ENCODE measurements at regions not wholly inside any gene's neighbourhood (a gene's known extent, or its start where the extent isn't known, plus 50 kb on each side); places are given as distances from the start of the nearest gene placed in this dataset.

DNA sequence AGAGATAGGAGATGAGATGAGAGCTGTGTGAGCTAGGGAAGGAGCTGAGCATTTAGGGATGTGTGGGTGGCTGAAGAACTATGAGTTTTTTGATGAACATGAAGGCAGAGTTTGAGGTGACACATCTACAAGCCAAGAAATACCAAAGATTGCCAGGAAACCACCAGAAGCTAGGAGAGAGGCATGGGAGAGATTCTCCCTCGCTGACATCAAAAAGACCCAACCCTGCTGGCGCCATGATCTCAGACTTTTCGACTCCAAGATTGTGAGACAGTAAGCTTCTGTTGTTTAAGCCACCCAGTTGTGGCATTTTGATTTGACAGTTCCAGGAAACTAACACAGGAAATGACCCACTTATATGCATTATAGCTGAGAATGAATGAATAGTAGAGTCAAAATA is 790.9 kb downstream of the TFAP2A start:
- ATAC-seq (no peak), FAIRE-seq (no peak), DNase-seq (ENCODE audit: low spot score) (no peak)
- no peaks in the 10 kb centered on the region for H3K36me3 ChIP-seq (replicated peaks in 1 of 2; ENCODE audit: control insufficient read depth in 1 of 2, insufficient read depth in 2 of 2, low read length in 2 of 2)
- peaks cover 80% of the 10 kb centered on the region for H3K9me3 ChIP-seq (ENCODE audit: low read length)
- no peaks in the 10 kb centered on the region for H3K4me1 ChIP-seq (ENCODE audit: insufficient read depth, low read length)
- no peak overlapping the region for H3K4me2 ChIP-seq (ENCODE audit: low read depth, low read length)
- intact Hi-C loops (cut with micrococcal nuclease; ENCODE audit: unreplicated experiment) (no loop called here), in situ Hi-C loops (cut with HindIII; ENCODE audit: extremely low pct_ligation_motif_present, low pct_unique_long_range_greater_than_20kb) (no loop called here)
- H3K27me3 ChIP-seq (ENCODE audit: control insufficient read depth in 1 of 2, insufficient read depth in 2 of 2, low read length in 2 of 2) = no peaks in the 10 kb centered on the region
- TF ChIP-seq SOX13 (IDR thresholded peaks at IDR 0.05) (no peak), SOX13 (CRISPR knock-in tag; conservative IDR thresholded peaks at IDR 0.05 in 1 of 2, IDR thresholded peaks at IDR 0.05 in 1 of 2) (no peak), SYNCRIP (IDR thresholded peaks at IDR 0.05; ENCODE audit: insufficient read depth, low read depth, low read length) (no peak), BHLHE40 (IDR thresholded peaks at IDR 0.05; ENCODE audit: low read length) (no peak), DR1 (CRISPR knock-in tag; IDR thresholded peaks at IDR 0.05) (no peak), ZFP41 (CRISPR knock-in tag; IDR thresholded peaks at IDR 0.05; ENCODE audit: borderline replicate concordance) (no peak), ZNF382 (CRISPR knock-in tag; IDR thresholded peaks at IDR 0.05; ENCODE audit: borderline replicate concordance) (no peak), FOXO1 (CRISPR knock-in tag; IDR thresholded peaks at IDR 0.05) (no peak), ZNF160 (CRISPR knock-in tag; IDR thresholded peaks at IDR 0.05) (no peak), NFRKB (IDR thresholded peaks at IDR 0.05) (no peak), TRIM24 (CRISPR knock-in tag; IDR thresholded peaks at IDR 0.05) (no peak), MTF1 (CRISPR knock-in tag; IDR thresholded peaks at IDR 0.05) (no peak)
- TF ChIP-seq, protein P1, sequence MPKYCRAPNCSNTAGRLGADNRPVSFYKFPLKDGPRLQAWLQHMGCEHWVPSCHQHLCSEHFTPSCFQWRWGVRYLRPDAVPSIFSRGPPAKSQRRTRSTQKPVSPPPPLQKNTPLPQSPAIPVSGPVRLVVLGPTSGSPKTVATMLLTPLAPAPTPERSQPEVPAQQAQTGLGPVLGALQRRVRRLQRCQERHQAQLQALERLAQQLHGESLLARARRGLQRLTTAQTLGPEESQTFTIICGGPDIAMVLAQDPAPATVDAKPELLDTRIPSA (CRISPR knock-in tag; IDR thresholded peaks at IDR 0.05; ENCODE audit: borderline replicate concordance) = no peak
- TF ChIP-seq, protein P2, sequence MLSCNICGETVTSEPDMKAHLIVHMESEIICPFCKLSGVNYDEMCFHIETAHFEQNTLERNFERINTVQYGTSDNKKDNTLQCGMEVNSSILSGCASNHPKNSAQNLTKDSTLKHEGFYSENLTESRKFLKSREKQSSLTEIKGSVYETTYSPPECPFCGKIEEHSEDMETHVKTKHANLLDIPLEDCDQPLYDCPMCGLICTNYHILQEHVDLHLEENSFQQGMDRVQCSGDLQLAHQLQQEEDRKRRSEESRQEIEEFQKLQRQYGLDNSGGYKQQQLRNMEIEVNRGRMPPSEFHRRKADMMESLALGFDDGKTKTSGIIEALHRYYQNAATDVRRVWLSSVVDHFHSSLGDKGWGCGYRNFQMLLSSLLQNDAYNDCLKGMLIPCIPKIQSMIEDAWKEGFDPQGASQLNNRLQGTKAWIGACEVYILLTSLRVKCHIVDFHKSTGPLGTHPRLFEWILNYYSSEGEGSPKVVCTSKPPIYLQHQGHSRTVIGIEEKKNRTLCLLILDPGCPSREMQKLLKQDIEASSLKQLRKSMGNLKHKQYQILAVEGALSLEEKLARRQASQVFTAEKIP (CRISPR knock-in tag; IDR thresholded peaks at IDR 0.05; ENCODE audit: borderline replicate concordance) = no peak
- H3K4me3 ChIP-seq (replicated peaks in 1 of 3; ENCODE audit: insufficient read depth in 1 of 3, low read depth in 2 of 3, low read length in 3 of 3) = no peak overlapping the region
- H3K9ac ChIP-seq (ENCODE audit: insufficient read depth, low read depth, low read length) = no peak overlapping the region
- ChIA-PET POLR2A (no interaction called here), CTCF (ENCODE audit: low intra/inter-chr PET ratio, low total read pairs) (no interaction called here)
- H2AFZ ChIP-seq (ENCODE audit: low read length) = no peak overlapping the region
- BruUV-seq (replicated peaks) = no TSS peak
- no peaks in the 10 kb centered on the region for H3K79me2 ChIP-seq (ENCODE audit: insufficient read depth, low read length)
- H4K20me1 ChIP-seq (ENCODE audit: insufficient read depth, low read length) = no peaks in the 10 kb centered on the region
- WGBS (ENCODE audit: low lambda C conversion rate) = 0% methylated on average over 3 of the region's 3 CpGs
- H3K27ac ChIP-seq (ENCODE audit: extremely low read length, insufficient read depth, low read length) = no peak overlapping the region

All from HepG2 (cell line).